OCI-LY1 (cell line): ENCODE measurements at regions not wholly inside any gene's neighbourhood (a gene's known extent, or its start where the extent isn't known, plus 50 kb on each side); places are given as distances from the start of the nearest gene placed in this dataset.

Experiments
- EZH2 ChIP-seq: fragments of 200-600 bp; sonication (generic), shearing (Covaris generic); IDR thresholded peaks from 2 replicates; pipeline ENCODE4 v1.8.0; 2017; ENCODE audit warnings: borderline replicate concordance, mixed run types, mild to moderate bottlenecking, antibody characterized with exemption, low read length, moderate library complexity, mixed read lengths
- TF ChIP-seq, protein P1 (sequence below): fragments of 200-600 bp; sonication (generic), shearing (Covaris generic); IDR thresholded peaks from 2 replicates; pipeline ENCODE4 v1.5.1; 2017; ENCODE audit warnings: mild to moderate bottlenecking, antibody characterized with exemption, low read length, moderate library complexity, mixed read lengths

DNA sequence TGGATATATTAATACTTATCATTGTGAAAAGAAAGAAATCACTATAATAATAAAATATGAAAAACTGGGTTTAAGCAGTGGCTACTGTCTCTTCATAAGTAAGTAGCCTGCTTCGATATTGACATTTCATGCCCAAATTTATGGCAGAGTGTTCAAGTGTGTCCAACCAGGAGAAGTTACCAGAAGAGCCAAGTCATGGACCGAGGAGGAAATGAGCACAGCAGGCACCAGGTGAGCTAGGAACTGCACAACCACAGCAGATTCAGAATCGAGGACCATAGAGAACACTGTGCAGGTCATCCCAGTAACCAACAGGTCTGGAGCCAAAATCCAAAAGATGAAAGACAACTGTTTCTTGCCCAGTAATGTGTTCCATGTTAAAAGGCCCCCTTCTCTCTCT is 79.9 kb upstream of the ABCB5 start:
- TF ChIP-seq, protein P1, sequence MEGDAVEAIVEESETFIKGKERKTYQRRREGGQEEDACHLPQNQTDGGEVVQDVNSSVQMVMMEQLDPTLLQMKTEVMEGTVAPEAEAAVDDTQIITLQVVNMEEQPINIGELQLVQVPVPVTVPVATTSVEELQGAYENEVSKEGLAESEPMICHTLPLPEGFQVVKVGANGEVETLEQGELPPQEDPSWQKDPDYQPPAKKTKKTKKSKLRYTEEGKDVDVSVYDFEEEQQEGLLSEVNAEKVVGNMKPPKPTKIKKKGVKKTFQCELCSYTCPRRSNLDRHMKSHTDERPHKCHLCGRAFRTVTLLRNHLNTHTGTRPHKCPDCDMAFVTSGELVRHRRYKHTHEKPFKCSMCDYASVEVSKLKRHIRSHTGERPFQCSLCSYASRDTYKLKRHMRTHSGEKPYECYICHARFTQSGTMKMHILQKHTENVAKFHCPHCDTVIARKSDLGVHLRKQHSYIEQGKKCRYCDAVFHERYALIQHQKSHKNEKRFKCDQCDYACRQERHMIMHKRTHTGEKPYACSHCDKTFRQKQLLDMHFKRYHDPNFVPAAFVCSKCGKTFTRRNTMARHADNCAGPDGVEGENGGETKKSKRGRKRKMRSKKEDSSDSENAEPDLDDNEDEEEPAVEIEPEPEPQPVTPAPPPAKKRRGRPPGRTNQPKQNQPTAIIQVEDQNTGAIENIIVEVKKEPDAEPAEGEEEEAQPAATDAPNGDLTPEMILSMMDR = no peak
- no peak for TF ChIP-seq EZH2
